SKM-1 treated with dmso at 0.1 percent for 144 hours (cell line): ENCODE measurements at regions not wholly inside any gene's neighbourhood (a gene's known extent, or its start where the extent isn't known, plus 50 kb on each side); places are given as distances from the start of the nearest gene placed in this dataset.

ENCODE experiments used
- DNase-seq: peaks from one replicate; lab custom pipeline; 2025; ENCODE audit not compliant: unreplicated experiment; lab: John Stamatoyannopoulos, UW

- no peak for DNase-seq
These were observed 438.6 kb upstream of the MGMT start for GRCh38 chr10:129028451-129028850.

GRCh38 chr10:129029051-129029450 lies 438.0 kb upstream of the MGMT start:
- DNase-seq, result no peak

DNA sequence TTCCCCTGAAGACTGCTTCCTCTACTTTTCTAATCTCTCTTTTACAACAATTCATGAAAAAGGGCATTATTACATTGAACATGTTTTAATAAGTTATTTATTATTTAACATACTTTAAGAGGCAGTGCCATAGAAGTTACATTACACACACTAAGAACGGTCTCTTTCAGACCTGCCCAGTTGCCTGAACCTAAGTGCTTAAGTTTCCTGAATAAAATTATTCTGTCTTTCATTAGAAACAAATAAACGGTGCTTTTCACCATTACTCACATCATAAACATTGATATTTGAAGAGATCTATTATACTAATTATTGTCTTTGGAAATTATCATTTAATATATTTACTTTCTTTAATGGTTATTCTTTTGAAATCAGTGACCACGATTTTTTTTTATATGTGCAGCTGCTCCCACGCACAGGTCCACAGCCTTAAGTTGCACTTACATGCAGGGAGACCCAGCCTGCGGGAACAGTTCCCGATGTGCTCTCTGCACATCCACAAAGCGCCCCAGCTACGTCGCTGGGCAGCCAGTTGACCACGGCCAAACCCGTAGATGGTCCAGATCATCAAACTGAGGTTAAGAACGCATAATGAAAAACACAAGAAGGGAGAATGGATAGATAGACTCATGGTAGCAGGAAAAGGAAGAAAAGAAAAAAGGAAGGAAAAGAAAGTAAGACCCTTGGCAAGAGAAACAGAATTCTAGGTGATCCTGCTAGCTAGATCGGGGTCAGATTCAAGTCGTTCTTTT lies 437.0 kb upstream of the MGMT start:
- DNase-seq, result no peak

- DNase-seq, result no peak
These were observed 436.5 kb upstream of the MGMT start for GRCh38 chr10:129030603-129030895.

- DNase-seq, result peak; percentile 27
These were observed 435.8 kb upstream of the MGMT start for GRCh38 chr10:129030996-129031843.

- no peak for DNase-seq
These were observed 435.2 kb upstream of the MGMT start for GRCh38 chr10:129031844-129032150.

DNA sequence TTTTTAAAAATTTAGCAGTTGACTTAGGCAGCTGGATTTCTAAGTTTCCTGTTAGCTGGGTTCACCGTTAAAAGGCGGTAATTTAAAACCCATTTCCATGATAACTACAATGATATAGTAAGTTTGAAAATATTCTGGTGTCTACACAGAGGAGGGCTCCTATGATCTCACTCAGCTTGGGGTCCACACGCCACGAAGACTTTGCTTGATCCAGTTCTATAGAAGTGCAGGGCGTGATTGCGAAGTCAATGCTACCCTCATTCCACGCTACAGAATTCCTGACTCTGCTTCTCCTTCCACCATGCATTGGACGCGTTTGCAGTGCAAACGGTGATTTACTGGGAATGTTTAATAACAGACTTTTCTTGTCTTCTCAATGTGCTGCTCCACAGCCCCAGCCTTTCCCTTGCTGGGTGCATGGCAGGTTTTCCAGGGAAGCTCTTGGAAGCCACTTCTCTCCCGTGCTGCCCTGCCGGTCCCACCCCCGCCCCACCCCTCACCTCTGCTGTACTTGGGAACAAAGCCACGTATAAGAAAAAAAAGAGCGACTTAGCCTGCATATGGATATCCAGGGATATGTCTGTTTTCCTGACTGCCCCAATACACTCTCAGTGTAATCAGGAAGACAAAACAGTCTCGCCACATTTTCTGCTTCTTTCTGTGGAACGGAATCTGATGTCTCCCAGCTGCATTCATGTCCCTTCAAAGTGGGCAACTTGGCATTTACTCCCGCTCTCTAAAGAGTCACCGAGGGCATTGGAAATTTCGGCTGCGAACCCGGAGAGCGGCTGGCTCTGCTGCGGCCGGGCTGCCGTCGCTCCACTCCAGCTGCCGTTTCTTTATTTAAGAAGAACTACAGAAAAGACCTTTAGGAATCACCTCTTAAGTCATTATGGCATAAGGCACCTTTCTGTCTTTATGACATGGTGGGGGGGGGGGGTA lies 434.4 kb upstream of the MGMT start:
- DNase-seq, result no peak

- no peak for DNase-seq
These were observed 433.7 kb upstream of the MGMT start for GRCh38 chr10:129033340-129033739.

- DNase-seq, result no peak
These were observed 433.2 kb upstream of the MGMT start for GRCh38 chr10:129033790-129034272.

- DNase-seq, result no peak
These were observed 431.8 kb upstream of the MGMT start for GRCh38 chr10:129035052-129035827.

DNA sequence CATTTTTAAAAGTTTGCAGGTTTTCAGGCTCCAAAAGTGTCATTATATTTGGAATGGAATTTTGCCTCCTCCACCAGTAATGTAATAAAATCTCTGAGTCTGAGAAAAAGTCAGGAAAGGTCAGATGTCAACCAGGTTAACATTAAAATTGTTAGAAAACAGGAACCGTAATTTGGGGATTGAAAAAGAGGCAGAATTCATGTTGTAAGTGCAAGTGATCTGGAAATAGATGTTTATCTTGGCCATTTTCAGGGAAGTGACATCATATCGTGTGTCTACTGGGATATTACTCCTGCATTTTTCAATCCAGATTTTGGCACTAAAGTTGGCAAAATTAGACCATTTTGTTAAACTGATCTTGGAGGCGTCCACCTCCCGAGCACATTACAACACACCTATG lies 428.5 kb upstream of the MGMT start:
- no peak for DNase-seq

DNA sequence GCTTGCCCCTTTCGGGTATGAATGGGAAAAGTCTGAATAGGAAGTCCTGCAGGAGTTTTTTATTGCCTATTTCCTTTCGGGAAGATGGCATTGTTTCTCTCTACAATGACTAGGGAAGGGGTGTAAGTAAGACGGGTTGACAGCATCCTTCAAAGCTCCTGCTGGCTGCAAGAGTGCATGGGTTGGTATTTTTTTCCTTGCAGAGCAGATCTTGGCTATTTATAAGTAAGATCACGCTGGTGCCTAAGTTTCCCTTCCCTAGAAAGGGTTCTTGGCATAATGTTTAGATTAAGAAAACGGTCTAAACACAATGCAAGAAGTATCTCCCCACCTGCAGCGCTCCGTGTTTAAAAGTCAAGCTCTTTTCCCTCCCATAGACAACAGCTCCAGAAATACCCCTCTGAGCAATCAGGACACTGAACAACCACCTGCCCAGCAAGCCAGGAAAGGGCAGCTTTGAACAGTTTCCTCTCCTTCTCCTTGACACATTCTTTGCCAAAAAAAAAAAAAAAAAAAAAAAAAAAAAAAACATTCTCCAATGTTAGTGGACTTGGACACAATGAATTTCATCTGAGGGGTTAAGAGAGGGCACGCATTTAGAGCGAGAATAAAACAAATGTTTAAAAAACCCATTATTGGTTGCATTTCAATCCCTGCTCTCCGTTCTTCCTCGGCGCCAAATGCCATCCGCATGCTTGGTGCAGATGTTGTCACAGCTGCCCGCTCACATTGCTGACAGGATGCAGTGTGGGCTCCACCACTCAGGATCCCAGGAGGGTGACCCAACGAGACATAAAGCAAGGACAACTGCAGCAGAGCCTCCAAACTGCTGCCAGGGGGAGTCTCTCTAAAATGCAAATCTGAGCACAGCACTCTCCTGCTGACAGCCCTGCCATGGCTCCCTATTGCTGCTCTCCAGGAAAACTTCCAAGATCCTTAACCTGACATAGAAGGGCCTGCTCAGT lies 427.4 kb upstream of the MGMT start:
- no peak for DNase-seq

GRCh38 chr10:129040377-129040776 lies 426.7 kb upstream of the MGMT start:
- no peak for DNase-seq

DNA sequence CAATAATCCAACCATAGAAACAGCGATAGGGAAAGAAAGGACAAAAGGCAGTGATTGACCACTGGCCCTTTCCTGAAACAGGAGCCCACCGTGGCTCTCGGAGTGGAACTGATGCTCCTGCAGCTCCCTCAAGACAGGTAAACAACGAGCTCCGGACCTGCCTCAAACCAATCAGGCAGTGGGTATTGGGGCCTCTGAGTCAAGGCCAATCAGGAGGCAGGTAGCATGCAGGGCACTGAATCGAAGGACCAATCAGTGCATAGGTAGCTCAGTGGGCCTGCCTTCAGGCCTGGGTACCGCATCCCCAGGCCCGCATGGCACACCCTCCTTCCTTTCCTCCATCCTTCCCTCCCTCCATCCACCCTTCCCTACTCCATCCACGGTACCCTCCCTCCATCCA lies 425.1 kb upstream of the MGMT start:
- DNase-seq, result no peak

DNA sequence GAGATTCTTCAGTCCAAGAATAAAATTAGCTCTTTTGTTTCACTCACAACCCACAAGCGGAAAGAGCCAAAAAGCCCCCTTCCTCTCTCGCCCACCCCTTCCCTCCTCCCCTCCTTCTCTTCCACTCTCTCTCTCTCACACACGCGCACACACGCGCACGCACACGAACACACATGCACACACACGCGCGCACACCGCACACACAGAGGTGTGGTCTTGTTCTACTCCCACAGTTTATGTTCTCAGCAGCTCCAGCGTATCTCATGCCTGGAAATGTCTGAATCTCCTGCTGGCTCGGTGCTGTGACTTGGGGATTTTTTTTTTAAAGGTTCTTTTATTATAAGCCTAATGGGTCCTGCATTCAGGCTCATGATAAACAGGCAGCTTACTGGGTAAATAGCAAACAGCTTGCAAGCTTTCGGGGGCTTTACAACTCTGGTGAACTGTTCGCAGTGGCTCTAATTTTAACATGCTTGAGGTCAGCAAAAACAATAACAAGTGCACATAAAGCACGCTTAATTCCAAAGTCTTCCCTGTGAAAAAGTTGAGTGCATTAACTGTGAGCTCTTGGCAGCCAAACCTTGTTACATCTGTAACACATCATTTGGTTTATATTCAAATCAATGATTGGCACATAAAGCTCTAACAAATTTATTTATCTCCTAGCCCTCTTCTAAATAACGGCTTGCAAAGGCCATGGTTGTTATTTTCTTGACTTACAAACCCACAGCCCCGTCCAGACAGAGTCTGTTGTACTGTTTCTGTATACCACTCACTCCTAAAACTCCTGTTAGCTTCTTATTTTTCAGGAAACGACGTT lies 424.1 kb upstream of the MGMT start:
- DNase-seq, result no peak

DNA sequence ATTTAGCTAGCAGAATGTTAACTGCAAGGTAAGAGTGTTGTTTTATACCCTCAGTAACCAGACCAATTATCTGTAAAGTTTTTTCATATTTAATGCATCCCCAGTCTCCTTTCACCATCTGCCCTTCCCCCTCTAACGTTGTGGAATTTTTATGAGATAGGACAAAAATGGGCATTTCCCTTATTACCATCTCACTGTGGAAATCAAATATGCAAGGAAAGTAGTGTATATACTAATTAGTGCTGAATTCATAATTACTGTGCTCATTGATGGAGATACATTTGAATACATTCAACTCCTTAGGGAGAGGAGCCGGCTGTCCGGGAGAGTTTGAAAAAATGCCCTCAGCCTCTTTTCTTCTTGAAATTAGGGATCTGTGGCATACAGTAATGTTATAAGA lies 423.4 kb upstream of the MGMT start:
- DNase-seq, result no peak

DNA sequence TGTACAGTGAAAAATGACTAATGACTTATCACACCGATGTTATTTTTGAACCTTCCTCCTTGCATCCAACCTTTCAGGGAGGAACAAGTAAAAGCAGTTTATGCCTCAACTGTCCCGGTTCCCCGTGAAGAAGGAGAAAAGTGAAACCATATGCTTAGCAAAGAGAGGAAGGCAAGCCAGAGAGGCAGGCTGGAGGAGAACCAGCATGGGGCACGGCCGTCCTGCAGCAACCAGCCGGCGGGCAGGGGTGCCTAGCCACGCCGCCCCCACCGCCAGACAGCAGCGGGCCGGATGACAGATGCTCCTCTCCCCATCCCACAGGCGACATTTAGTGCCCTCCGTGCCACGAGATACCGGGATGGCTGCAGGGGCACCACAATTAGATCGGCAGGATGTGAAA lies 421.4 kb upstream of the MGMT start:
- no peak for DNase-seq

GRCh38 chr10:129046065-129046681 lies 420.9 kb upstream of the MGMT start:
- no peak for DNase-seq
